GM23338 (cell line): ENCODE measurements at regions not wholly inside any gene's neighbourhood (a gene's known extent, or its start where the extent isn't known, plus 50 kb on each side); places are given as distances from the start of the nearest gene placed in this dataset.

Experiments used
- EZH2 ChIP-seq: fragments of 200-600 bp; sonication (generic); IDR thresholded peaks from one replicate; pipeline ENCODE4 v1.8.0; 2017; ENCODE audit warnings: antibody characterized with exemption, mild to moderate bottlenecking, low read depth; ENCODE audit not compliant: unreplicated experiment
- EZH2phosphoT487 ChIP-seq: fragments of 200-600 bp; sonication (generic); IDR thresholded peaks from one replicate; pipeline ENCODE4 v1.8.1; 2018; ENCODE audit warnings: antibody characterized with exemption; ENCODE audit not compliant: unreplicated experiment
- NANOG ChIP-seq: IDR thresholded peaks from 2 replicates; pipeline ENCODE4 v1.6.1; 2016; ENCODE audit warnings: antibody characterized with exemption, borderline replicate concordance
- POLR2AphosphoS5 ChIP-seq: IDR thresholded peaks from 2 replicates; pipeline ENCODE4 v1.6.1; 2016; ENCODE audit warnings: antibody characterized with exemption, low read depth
- TF ChIP-seq, protein P1 (sequence below), 2 experiments: fragments of 200-600 bp in 1 of 2; sonication (generic) in 1 of 2; conservative IDR thresholded peaks; 2 replicates each; pipeline versions ENCODE4 v1.5.1 to v1.6.1; 2016 to 2017; ENCODE audit warnings: antibody characterized with exemption in 2 of 2, low read depth in 2 of 2, mild to moderate bottlenecking in 2 of 2, moderate library complexity in 1 of 2
- TF ChIP-seq, protein P2 (sequence below): IDR thresholded peaks from one replicate; pipeline ENCODE4 v1.6.1; 2018; ENCODE audit warnings: antibody characterized with exemption; ENCODE audit not compliant: unreplicated experiment

DNA sequence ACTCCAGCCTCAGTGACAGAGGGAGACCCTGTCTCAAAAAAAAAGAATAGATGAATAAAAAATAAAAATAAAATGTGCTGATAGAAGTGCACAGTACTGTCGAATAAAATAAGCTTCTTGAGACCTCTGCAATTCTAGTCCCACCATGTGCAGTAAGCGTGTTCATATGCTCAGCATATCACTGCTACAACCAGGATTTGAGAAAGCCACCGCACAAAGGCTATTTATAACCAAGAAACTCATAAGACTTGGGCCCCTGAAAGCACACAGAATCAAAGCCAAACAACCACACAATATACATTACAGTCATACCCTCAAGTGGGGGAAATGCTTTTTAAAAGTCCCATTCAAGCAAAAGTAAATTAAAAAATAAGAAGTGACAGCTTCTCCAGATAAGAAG, 56.5 kb upstream of the FXR1 start:
- TF ChIP-seq, protein P1, sequence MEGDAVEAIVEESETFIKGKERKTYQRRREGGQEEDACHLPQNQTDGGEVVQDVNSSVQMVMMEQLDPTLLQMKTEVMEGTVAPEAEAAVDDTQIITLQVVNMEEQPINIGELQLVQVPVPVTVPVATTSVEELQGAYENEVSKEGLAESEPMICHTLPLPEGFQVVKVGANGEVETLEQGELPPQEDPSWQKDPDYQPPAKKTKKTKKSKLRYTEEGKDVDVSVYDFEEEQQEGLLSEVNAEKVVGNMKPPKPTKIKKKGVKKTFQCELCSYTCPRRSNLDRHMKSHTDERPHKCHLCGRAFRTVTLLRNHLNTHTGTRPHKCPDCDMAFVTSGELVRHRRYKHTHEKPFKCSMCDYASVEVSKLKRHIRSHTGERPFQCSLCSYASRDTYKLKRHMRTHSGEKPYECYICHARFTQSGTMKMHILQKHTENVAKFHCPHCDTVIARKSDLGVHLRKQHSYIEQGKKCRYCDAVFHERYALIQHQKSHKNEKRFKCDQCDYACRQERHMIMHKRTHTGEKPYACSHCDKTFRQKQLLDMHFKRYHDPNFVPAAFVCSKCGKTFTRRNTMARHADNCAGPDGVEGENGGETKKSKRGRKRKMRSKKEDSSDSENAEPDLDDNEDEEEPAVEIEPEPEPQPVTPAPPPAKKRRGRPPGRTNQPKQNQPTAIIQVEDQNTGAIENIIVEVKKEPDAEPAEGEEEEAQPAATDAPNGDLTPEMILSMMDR (conservative IDR thresholded peaks at IDR 0.05; ENCODE audit: low read depth in 2 of 2): no peak
- no peak for TF ChIP-seq EZH2phosphoT487
- TF ChIP-seq, protein P2, sequence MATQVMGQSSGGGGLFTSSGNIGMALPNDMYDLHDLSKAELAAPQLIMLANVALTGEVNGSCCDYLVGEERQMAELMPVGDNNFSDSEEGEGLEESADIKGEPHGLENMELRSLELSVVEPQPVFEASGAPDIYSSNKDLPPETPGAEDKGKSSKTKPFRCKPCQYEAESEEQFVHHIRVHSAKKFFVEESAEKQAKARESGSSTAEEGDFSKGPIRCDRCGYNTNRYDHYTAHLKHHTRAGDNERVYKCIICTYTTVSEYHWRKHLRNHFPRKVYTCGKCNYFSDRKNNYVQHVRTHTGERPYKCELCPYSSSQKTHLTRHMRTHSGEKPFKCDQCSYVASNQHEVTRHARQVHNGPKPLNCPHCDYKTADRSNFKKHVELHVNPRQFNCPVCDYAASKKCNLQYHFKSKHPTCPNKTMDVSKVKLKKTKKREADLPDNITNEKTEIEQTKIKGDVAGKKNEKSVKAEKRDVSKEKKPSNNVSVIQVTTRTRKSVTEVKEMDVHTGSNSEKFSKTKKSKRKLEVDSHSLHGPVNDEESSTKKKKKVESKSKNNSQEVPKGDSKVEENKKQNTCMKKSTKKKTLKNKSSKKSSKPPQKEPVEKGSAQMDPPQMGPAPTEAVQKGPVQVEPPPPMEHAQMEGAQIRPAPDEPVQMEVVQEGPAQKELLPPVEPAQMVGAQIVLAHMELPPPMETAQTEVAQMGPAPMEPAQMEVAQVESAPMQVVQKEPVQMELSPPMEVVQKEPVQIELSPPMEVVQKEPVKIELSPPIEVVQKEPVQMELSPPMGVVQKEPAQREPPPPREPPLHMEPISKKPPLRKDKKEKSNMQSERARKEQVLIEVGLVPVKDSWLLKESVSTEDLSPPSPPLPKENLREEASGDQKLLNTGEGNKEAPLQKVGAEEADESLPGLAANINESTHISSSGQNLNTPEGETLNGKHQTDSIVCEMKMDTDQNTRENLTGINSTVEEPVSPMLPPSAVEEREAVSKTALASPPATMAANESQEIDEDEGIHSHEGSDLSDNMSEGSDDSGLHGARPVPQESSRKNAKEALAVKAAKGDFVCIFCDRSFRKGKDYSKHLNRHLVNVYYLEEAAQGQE: no peak
- no peak for TF ChIP-seq EZH2
- TF ChIP-seq NANOG: no peak
- TF ChIP-seq POLR2AphosphoS5: no peak
